Renal pelvis (tissue), 1 donor: ENCODE measurements at regions not wholly inside any gene's neighbourhood (a gene's known extent, or its start where the extent isn't known, plus 50 kb on each side); places are given as distances from the start of the nearest gene placed in this dataset.
"Not testable (repeated sequence)": the region's sequence is repeated elsewhere in the genome, so short reads cannot be mapped to it uniquely, and the experiment has no call there.

Source experiments
- DNase-seq: peaks from one replicate; pipeline ENCODE4 v3.0.0-alpha.2; 2013

DNA sequence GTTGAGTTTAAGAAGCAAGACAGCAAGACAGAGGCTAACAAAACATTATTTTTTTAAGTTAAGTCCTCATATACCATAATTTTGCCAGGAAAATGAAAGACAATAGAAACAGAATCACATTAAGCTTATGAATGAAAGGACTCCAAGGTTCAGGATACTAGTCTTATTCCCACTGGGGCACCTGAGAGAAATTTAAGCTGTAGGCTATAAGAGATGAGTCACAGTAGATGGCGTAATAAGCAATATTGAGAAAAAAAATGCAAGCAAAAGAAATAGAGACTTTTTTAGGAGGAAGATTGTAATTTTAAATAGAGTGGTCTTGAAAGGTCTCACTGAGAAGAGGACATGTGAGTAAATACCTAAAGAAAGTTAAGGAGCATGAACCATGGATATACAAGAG, 57.1 kb upstream of the KIF2B start:
- DNase-seq, result no peak

DNA sequence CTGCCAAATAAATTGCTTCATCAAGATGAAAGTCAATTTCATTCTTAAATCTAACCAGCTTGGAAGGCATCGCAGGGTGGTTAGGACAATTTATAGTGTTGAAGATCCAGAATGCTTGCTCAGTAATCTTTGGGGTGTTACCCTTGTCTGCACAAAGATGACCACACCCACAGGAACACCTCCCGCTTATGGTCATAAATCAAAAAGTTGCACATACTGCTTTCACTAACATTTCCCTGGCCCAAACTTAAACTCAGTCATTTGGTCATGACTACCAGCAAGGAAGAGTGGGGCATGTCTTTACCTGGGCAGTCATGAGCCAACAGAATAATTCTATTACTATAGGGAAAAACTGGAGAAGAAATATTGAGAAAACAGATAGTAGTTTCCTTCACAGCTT, 57.6 kb upstream of the KIF2B start:
- DNase-seq, result no peak

DNA sequence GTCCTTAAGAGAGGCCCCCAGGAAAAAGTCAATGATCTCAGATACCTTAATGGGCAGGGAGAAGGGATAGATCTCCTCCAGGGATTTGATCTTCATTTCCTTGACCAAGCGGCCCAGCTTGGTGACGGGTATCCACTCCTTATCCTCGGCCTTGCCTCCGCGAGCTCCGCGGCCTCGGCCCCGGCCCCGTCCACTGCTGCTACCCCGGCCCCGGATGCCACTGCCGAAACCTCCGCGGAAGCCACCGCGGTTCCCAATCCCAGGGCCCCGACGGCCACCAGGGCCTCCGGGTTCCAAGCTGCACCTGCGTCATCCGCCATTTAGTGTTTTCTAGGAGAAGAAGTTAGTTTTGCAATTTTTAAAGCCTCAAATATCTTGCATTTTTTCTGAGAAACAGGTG, 65.2 kb upstream of the KIF2B start:
- DNase-seq, result no peak

DNA sequence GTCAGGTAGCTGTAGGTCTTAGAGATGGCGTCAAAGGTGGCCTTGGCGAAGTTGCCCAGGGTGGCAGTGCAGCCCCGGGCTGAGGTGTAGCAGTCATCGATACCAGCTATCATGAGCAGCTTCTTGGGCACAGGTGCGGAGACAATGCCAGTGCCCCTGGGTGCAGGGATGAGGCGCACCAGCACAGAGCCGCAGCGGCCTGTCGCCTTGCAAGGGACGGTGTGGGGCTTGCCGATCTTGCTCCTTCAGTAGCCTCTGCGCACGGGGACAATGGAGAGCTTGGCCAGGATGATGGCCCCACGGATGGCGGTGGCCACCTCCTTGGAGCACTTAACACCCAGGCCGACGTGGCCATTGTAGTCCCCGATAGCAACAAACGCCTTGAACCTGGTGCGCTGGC, 65.6 kb upstream of the KIF2B start:
- not testable (repeated sequence) for DNase-seq

DNA sequence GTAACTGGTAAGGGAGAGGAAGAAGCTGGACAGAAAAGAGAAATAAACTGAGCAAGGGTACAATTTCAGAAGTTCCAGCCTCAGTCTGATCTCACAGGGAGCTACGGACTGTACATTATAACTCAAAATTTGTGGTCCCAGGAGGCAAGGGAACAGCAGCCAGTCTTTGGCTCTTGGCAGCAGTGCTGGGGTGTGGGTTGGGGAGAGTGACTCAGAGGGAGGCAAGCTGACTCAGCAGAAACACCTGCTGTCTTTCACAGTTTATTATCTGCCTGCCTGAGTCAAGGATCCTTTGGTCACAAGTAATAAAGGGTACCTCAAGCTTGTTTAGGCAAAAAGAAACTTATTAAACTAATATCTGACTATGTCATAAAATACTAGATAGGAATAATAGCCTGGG, 73.5 kb upstream of the KIF2B start:
- no peak for DNase-seq

DNA sequence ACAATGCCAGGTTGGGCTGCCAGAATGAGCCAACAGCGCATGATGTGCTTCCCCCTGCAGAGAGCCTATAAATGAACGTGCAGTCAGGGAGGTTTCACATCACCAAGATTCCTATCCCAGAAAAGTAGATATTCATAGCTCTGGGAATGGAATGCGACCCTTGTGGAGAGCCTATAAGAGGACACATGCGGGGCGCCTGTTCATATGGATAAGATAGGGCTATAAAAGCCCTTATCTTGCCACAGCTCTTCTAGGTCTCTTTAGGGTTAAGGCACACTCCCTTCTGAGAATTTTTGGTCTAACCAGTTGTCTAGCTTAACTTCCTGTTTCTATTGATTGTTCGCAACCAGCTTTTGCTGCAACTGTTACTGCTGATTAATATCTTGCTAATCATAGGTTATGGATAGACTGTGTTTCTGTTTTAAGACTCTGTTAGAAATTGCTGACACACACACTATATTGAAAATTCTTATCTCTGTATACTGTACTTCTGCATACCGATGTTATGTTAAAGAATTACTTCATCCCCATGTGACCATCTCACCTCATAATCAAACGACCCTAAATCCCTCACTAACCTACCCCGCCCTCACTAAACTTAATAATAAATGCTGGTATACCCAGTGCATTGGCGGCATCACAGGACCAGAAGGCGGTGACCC, 74.4 kb upstream of the KIF2B start:
- not testable (repeated sequence) for DNase-seq

DNA sequence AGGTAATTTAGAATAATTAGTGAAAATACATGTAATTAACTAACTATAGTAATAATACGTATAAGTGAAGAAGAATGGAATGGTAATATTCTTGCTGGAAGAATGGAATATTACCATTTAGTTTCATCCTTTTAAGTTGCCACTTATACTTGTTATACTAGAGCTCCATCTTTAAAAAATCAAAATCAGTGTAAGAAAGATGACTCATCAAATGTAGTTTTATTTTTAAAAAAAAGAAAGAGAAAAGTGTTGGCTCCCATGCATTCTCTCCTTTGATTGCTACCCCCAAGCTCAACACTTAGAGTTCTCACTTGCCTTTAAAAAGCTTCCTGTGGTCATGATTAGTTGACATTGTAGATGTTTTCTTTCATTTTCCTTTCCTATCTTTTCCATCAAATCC, 82.4 kb upstream of the KIF2B start:
- no peak for DNase-seq

DNA sequence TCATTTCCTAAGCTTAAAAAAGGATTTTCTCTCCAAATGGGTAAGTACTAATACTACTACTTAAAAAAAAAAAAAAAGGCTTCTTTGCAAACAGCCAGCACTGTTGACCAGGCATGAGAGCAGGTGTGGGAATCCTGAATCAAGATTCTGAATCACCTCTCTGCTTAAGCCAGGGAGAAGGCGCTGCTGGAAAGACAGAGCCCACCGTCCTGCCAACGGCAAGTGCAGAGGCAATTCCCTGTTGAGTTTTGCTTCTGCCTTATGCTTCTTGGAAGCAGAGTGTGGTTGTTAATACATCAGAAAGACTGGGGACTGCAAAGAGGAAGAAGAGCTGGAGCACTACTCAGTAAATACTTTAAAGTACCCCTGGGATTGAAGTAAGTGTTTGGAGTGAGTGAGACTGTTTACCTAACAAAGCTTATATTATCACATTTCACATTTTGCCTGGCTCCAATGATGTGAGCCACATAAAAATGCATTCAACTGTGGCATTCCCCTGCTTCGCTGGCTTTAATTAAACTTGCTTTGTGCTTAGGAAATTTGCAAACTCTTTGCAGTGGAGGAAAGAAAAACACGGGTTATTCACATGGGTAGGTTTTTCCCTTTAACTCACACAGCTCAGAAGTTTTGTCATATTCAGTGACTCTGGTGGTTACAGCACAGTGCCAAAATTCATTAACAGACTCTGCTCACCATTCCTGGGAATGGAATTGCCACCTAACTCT, 86.0 kb upstream of the KIF2B start:
- peak; percentile 80 for DNase-seq

DNA sequence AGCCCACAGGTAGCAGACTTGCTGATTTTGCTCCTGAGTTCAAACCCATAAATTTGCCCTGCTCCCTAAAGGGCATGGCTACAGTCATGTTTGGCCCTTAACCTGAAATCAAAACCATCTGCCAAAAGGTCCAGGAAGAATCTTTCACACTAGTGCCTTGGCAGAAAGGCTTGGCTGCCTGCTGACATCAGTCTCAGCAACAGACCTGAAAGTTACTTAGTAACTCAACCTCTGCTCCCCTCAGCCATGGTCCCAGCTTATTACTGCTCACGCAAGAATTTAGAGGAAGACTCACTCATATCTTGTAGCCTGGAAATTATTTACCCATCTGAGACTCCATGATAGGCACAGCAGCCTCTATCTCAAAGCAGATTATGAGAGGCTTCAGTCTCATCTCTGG, 98.0 kb upstream of the KIF2B start:
- DNase-seq, result no peak

DNA sequence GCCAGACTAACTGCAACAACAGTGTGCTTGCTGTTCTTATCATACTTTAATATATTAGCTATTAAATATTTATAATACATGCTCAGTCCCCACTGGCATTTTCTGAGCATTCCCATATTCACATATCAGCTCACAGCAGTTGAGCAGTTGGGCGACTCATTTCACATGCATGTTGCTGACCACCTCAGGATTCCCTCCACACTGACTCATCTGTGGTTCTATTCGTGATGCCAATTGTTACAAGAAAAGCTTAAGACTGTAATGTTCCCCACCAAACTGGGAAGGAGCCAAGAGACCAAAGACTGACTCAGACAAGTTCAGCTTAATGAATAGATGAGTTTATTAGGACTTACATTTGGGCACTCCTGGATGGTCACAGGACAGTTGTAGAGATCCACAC, 100.3 kb upstream of the KIF2B start:
- no peak for DNase-seq

DNA sequence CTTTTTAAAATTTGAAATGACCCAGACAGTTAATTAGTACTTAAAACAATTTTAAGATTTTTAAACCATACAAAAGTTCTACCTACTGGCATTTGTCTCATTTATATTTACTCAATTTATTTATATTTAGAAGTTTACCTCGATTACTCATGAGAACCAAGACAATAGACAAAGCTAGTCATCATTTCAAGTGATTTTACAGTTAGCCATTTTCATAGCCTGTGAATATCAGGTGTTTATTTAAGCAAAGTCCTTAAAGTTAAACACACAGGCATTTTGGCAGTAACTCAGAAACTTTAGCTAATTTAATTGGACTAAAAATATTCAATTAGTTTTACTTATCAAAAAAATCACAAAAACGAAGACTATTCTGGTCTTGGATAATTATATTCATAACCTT, 101.6 kb upstream of the KIF2B start:
- DNase-seq, result no peak

DNA sequence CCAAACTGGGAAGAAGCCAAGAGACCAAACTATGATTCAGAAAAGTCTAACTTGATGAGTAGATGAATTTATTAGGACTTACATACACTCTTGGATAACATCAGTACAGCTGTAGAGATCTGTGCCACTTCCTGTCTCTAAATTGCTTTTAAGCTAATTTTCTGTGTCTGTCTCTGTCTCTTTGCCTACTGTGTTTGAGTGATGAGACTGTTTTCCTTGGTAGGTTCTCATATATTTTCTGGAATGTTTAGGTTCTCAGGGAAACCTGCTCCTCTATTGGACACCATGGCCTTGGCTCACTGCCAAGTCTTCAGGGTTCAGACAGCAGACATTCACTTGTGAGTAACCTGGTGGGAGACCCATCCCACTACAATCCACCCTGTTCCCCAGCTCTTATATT, 103.5 kb upstream of the KIF2B start:
- no peak for DNase-seq

DNA sequence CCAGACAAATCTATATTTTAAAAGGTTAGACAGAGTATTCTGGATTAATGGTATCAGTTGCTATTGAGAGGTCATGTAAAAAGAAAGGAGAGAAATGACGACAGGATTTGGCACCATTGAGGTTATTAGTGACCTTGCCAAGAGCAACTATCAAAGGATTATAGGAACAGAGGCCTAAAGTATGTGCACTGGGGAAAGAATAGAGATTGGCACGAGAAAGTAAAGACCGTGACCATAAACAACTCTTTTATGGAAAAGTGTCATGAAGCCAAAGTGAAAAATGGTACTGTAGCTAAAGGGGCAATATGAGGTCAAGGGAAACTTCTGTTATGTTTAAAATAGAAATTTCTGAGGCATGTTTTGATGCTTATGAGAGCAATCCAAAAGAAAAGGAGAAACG, 115.2 kb upstream of the KIF2B start:
- no peak for DNase-seq

DNA sequence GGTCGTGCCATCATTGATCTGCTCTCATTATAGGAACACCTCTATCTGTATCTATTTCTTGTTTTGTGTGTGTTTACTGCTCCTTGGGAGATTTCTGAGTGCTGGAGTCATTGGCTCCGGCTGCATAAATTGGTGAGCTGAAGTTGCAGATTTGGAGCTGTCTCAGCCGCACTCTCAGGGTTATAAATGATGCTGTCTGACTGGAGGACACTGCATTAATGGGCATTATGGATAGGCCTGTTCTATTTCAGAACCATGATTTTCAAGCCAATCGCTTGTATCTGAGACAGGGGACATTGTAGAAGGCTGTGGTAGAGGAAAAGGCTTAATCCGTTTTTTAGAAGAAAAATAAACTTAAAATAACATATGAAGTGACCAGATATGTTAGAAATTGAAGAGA, 126.4 kb upstream of the KIF2B start:
- DNase-seq, result no peak

DNA sequence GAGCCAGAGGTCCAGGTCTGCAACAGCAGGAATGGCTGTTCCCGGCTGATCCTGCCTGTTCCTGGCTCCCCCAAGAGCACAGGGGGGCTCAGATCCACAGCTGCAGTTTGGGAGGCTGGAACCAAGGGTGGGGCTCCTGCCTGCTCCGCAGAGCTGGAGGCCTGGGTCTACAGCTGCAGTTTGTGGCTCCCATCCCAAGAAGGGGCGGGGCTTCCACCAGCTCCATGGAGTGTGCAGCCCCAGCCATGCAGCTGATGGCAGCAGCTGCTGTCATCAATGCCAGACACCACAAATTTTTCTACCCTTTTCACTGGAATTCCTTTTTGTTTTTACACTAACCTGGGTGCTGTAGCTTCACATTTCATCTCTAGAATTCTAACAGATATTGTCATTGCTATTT, 135.4 kb upstream of the KIF2B start:
- DNase-seq, result no peak

DNA sequence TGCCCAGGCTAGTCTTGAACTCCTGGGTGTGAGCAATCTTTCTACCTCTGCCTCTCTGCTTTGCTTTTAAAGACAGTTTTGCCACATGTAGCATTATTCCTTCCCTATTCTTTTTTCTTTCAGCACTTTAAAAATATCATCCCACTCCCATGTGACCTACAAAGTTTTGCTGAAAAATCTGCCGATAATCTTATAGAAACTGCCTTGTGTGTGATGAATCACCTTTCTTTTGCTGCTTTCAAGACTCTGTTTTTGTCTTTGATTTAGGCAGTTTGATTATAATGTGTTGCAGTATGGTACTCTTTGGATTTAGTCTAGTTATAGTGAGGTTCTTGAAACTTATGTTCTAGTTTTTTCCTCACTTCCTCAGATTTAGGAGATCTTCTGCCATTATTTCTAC, 142.0 kb upstream of the KIF2B start:
- DNase-seq, result no peak

DNA sequence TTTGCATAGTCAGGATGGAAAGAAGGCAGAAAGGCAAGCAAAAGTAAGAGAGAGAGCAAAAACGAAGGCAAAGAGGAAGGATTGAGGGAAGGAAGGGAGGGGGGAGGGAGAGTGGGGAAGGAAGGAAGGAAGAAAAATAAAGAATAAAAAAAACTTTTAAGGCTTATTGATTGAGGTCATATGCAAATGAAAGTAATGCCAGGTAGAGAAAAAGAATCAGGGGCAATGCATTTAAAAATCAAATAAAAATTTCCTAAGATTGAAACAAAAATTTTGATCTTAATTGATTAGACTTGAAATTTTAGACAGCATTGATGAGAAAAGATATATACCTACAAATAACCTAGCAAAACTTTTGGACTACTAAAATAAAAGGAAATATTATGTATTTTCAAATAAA, 153.9 kb upstream of the KIF2B start:
- no peak for DNase-seq

DNA sequence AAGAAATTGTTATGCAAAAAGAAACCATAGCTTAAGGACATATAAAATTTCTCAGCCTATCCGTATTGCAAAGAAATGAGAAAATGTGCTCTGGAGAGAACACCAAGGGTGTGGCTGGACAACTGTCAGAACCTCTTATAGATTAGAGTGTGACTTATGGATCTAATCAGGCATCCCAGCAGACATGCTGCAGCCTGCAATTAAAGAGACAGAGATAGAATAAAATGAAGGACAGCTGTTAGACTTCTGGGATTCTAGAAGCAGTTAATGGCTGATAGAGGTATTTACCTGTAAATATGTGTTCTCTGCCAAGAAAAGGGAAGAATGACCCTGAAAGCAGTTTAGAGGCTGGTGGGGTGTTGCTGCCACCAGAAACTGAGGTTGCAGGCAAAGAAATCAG, 160.1 kb upstream of the KIF2B start:
- no peak for DNase-seq

DNA sequence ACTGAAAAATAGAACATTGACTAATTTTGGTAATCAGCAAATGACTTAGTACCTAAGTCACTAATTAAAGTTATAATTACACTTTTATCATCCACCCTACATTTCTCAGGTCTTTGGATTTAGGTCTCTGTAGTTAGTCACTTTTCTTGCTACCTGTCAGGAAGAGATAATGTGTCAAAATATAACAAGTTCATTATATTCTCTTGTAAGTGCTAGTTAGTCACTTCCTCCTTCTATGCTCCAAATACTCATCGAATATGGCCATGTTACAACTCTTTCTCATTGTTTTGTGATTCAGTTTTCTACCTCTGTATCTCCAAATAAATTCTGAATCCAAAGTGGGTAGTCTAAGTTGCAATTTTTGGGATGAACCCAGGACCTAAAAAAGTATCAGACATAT, 163.5 kb upstream of the KIF2B start:
- no peak for DNase-seq

DNA sequence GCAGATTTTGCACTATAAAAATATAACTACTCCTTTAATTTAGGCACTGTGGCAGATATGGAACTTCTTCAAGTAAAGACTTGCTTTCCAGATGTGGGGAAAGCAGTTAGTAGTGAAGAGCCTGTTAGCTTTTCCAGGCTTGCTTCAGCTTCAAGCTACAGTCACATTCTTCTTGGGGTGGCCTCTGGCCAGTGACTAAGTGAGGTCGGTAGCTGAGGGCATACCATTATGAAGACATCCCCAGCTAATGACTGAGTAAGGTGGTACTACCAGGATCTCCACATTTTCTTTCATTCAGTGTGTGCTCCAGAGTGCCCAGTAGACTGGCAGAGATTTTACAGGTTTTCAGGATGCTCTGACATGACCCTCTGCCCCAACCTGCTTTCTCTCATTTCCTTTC, 167.1 kb upstream of the KIF2B start:
- DNase-seq, result no peak

DNA sequence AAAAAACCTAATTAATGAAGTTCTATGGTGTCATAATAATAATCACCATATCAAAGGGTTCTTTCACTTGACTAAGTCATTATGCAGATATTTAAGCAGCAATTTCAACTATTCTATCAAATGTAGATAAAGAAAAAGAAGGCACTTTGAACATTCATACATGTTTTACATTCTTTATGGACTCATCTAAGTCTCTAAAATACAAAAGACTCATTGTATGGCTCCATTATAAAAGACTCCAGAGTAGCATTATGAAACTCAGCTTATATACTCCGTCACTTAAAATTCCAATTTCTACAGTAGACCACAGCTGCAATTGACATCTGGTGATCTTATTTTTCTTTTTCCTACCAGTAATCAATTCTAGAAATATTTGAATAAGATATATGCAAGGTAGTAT, 173.5 kb upstream of the KIF2B start:
- no peak for DNase-seq

DNA sequence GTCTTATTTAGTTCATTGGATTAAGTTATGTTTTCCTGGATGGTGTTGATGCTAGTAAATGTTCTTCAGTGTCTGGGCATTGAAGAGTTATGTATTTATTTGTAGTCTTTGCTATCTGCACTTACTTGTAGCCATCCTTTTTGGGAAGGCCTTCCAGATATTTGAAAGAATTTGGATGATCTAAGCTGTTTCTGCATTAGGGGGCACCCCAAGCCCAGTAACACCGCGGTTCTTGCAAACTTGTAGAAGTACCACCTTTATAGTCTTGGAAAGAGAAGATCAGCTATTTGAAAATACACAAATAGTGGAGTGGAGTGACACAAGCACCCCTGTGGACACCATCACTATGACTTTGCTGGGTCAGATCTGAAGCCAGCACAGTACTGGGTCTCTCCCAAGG, 175.9 kb upstream of the KIF2B start:
- no peak for DNase-seq

DNA sequence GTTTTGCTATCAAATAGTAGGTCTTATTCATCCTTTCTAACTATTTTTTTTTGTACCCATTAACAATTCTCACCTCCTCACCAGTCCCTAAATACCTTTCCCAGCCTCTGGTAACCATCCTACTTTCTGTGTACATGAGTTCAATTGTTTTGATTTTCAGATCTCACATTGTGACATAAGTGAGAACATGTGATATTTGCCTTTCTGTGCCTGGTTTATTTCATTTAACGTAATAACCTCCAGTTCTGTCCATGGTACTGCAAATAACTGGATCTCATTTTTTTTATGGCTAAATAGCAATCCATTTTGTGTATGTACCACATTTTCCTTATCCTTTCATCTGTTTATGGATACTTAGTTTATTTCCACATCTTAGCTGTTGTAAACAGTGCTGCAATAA, 181.9 kb upstream of the KIF2B start:
- DNase-seq, result no peak

DNA sequence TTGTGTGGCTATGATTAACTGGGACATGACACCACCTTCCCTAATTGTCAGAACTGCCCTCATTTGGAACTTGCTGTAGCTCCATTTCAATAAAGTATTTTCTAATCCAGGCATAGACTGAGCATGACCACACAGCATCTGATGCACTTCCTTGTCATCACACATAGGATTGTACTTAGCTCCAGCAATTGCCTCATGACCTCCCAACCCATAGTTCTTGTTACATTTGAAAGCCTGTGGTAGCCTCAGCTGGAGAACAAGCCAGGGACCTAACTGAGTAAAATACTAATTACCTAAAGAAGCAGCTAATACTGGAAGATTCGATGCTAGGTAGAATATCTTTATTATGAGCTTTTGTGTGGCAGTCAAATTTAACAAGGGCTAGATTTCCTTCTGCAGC, 187.3 kb upstream of the KIF2B start:
- DNase-seq, result no peak
